H1 (cell line): ENCODE measurements at regions not wholly inside any gene's neighbourhood (a gene's known extent, or its start where the extent isn't known, plus 50 kb on each side); places are given as distances from the start of the nearest gene placed in this dataset.

Experiments
- CTCF ChIA-PET: fragments of 300-600 bp; sonication (Branson Sonifier 250); formaldehyde crosslinking; loops from one replicate; lab custom pipeline; 2021; ENCODE audit not compliant: partially characterized antibody; lab: Charles Lee
- POLR2A ChIA-PET: fragments of 300-600 bp; sonication (Branson Sonifier 250); formaldehyde crosslinking; loops from one replicate; lab custom pipeline; 2021; ENCODE audit warnings: inconsistent platforms; ENCODE audit not compliant: partially characterized antibody; lab: Charles Lee
- DNase-seq, 2 experiments: peaks; one replicate each; pipeline versions ENCODE4 v3.0.0 to v3.0.0-alpha.2; 2010 to 2022; ENCODE audit warnings: low spot score in 2 of 2, low read depth in 1 of 2, mixed read lengths in 1 of 2
- FAIRE-seq: peaks from 2 replicates; lab custom pipeline; 2011; peaks lifted over from hg19 to GRCh38; lab: Jason Lieb, UNC
- H2AFZ ChIP-seq: 2 replicates; pipeline ENCODE4 v1.8.1; 2012; ENCODE audit warnings: low read length, inconsistent platforms
- H2AK5ac ChIP-seq: 2 replicates; pipeline ENCODE4 v1.6.1; 2013; ENCODE audit warnings: low read depth, low read length
- H2BK120ac ChIP-seq: replicated peaks from 2 replicates; pipeline ENCODE3; 2013; ENCODE audit warnings: low read depth, low read length, inconsistent platforms
- H2BK12ac ChIP-seq: 2 replicates; pipeline ENCODE4 v1.6.1; 2013; ENCODE audit warnings: low read depth, low read length
- H2BK15ac ChIP-seq: 2 replicates; pipeline ENCODE4 v1.6.1; 2013; ENCODE audit warnings: low read length
- H2BK20ac ChIP-seq: 2 replicates; pipeline ENCODE4 v1.6.1; 2013; ENCODE audit warnings: low read length
- H2BK5ac ChIP-seq: 2 replicates; pipeline ENCODE4 v1.6.1; 2013; ENCODE audit warnings: low read depth, low read length
- H3K14ac ChIP-seq: 2 replicates; pipeline ENCODE4 v1.6.1; 2013; ENCODE audit warnings: inconsistent platforms; ENCODE audit not compliant: insufficient read length
- H3K18ac ChIP-seq: 2 replicates; pipeline ENCODE4 v1.6.1; 2013; ENCODE audit warnings: low read length; ENCODE audit errors: extremely low read depth
- H3K23ac ChIP-seq: 2 replicates; pipeline ENCODE4 v1.6.1; 2013; ENCODE audit warnings: inconsistent platforms; ENCODE audit not compliant: insufficient read length
- H3K23me2 ChIP-seq: 2 replicates; pipeline ENCODE4 v1.6.1; 2013; ENCODE audit warnings: low read depth, low read length
- H3K27ac ChIP-seq: 2 replicates; pipeline ENCODE4 v1.6.1; 2011; ENCODE audit warnings: low read depth, low read length, inconsistent platforms
- H3K27me3 ChIP-seq, 4 experiments: replicated peaks in 1 of 4; 1 replicate in 1 of 4; 2 replicates in 3 of 4; pipeline versions ENCODE4 v1.6.1 to v1.8.1; 2011 to 2013; ENCODE audit warnings: low read length in 3 of 4, mild to moderate bottlenecking in 3 of 4, inconsistent platforms in 2 of 4, mixed read lengths in 2 of 4, moderate library complexity in 1 of 4; ENCODE audit not compliant: control insufficient read depth in 3 of 4, insufficient read depth in 3 of 4; ENCODE audit errors: extremely low read depth in 1 of 4
- H3K36me3 ChIP-seq, 4 experiments: 2 replicates each; pipeline versions ENCODE4 v1.6.1 to v1.8.1; 2011 to 2013; ENCODE audit warnings: mild to moderate bottlenecking in 4 of 4, low read length in 3 of 4, moderate library complexity in 2 of 4, control low read depth in 1 of 4, inconsistent platforms in 1 of 4; ENCODE audit not compliant: insufficient read depth in 4 of 4, control insufficient read depth in 2 of 4
- H3K4ac ChIP-seq: replicated peaks from 2 replicates; pipeline ENCODE3; 2013; ENCODE audit warnings: low read length, low read depth, mixed read lengths, inconsistent platforms; ENCODE audit not compliant: insufficient read length
- H3K4me1 ChIP-seq, 4 experiments: replicated peaks in 1 of 4; 1 replicate in 1 of 4; 2 replicates in 3 of 4; pipeline versions ENCODE4 v1.6.1 to v1.8.1; 2011 to 2013; ENCODE audit warnings: low read length in 3 of 4, inconsistent platforms in 2 of 4, mixed read lengths in 1 of 4; ENCODE audit not compliant: insufficient read depth in 4 of 4, control insufficient read depth in 3 of 4
- H3K4me2 ChIP-seq, 2 experiments: 2 replicates each; pipeline versions ENCODE4 v1.6.1 to v1.8.1; 2011 to 2013; ENCODE audit warnings: low read depth in 2 of 2, low read length in 2 of 2, control low read depth in 1 of 2, inconsistent platforms in 1 of 2, mild to moderate bottlenecking in 1 of 2; ENCODE audit not compliant: insufficient read depth in 1 of 2
- H3K4me3 ChIP-seq, 4 experiments: fragments of 200-600, 300-600 bp in 1 of 4; sonication (generic), shearing (Covaris generic), sonication (Bioruptor Twin) in 1 of 4; 2 replicates each; pipeline versions ENCODE4 v1.5.1 to v1.8.1; 2011 to 2016; ENCODE audit warnings: low read length in 4 of 4, low read depth in 3 of 4, control low read depth in 2 of 4, inconsistent platforms in 2 of 4, mild to moderate bottlenecking in 2 of 4, mixed read lengths in 1 of 4, moderate library complexity in 1 of 4; ENCODE audit not compliant: insufficient read depth in 2 of 4; ENCODE audit errors: extremely low read depth in 1 of 4
- H3K56ac ChIP-seq: replicated peaks from 2 replicates; pipeline ENCODE3; 2013; ENCODE audit warnings: low read depth, mild to moderate bottlenecking, mixed read lengths, low read length, inconsistent platforms; ENCODE audit not compliant: insufficient read length
- H3K79me1 ChIP-seq: 2 replicates; pipeline ENCODE4 v1.6.1; 2013; ENCODE audit warnings: low read depth, low read length, control low read depth
- H3K79me2 ChIP-seq, 2 experiments: 2 replicates each; pipeline versions ENCODE4 v1.6.1 to v1.8.1; 2012 to 2013; ENCODE audit warnings: low read length in 2 of 2, mild to moderate bottlenecking in 2 of 2, inconsistent platforms in 1 of 2; ENCODE audit not compliant: insufficient read depth in 2 of 2, control insufficient read depth in 1 of 2
- H3K9ac ChIP-seq, 4 experiments: replicated peaks in 1 of 4; 1 replicate in 1 of 4; 2 replicates in 3 of 4; pipeline versions ENCODE4 v1.6.1 to v1.8.1; 2011 to 2013; ENCODE audit warnings: low read depth in 3 of 4, low read length in 3 of 4, control low read depth in 2 of 4, mild to moderate bottlenecking in 2 of 4, moderate library complexity in 2 of 4, inconsistent platforms in 1 of 4; ENCODE audit errors: extremely low read depth in 1 of 4
- H3K9me3 ChIP-seq, 2 experiments: 2 replicates each; pipeline versions ENCODE4 v1.6.1 to v1.8.1; 2012 to 2013; ENCODE audit warnings: mild to moderate bottlenecking in 2 of 2, moderate library complexity in 2 of 2, control low read depth in 1 of 2, inconsistent platforms in 1 of 2, low read depth in 1 of 2, low read length in 1 of 2, mixed read lengths in 1 of 2; ENCODE audit not compliant: insufficient read depth in 2 of 2
- H4K20me1 ChIP-seq, 2 experiments: replicated peaks in 1 of 2; 2 replicates each; pipeline versions ENCODE3 to v1.8.1; 2011 to 2013; ENCODE audit warnings: inconsistent platforms in 2 of 2, low read length in 2 of 2, mild to moderate bottlenecking in 1 of 2; ENCODE audit not compliant: insufficient read depth in 2 of 2, control insufficient read depth in 1 of 2
- H4K5ac ChIP-seq: 2 replicates; pipeline ENCODE4 v1.6.1; 2013; ENCODE audit warnings: low read length, low read depth, mixed read lengths, inconsistent platforms; ENCODE audit not compliant: insufficient read length
- H4K8ac ChIP-seq: 2 replicates; pipeline ENCODE4 v1.8.0; 2013; ENCODE audit warnings: mild to moderate bottlenecking, moderate library complexity, low read length, inconsistent platforms; ENCODE audit not compliant: insufficient read depth; ENCODE audit errors: extremely low read depth
- H4K91ac ChIP-seq: replicated peaks from 2 replicates; pipeline ENCODE3; 2013; ENCODE audit warnings: low read length, mixed read lengths, inconsistent platforms; ENCODE audit not compliant: insufficient read length
- CBX8 ChIP-seq: fragments of 300-800, 300-1000 bp; sonication (generic); IDR thresholded peaks from 2 replicates; pipeline ENCODE4 v1.7.1; 2016; ENCODE audit warnings: low read depth, low read length, borderline replicate concordance
- CEBPB ChIP-seq: IDR thresholded peaks from 2 replicates; pipeline ENCODE4 v1.6.1; 2012; ENCODE audit warnings: low read depth, low read length
- CTCF ChIP-seq, 3 experiments: IDR thresholded peaks; 1 replicate in 2 of 3; 2 replicates in 1 of 3; pipeline versions ENCODE4 v1.5.1 to v1.6.1; 2011; ENCODE audit warnings: low read length in 3 of 3, mild to moderate bottlenecking in 3 of 3, inconsistent platforms in 2 of 3, low read depth in 1 of 3, moderate library complexity in 1 of 3; ENCODE audit not compliant: insufficient read depth in 1 of 3; ENCODE audit errors: control extremely low read depth in 1 of 3
- GTF2F1 ChIP-seq: IDR thresholded peaks from 2 replicates; pipeline ENCODE4 v1.6.1; 2012; ENCODE audit warnings: low read depth, low read length, improper control_type of control experiment, borderline replicate concordance
- RAD21 ChIP-seq, 2 experiments: IDR thresholded peaks in 1 of 2; conservative IDR thresholded peaks in 1 of 2; 2 replicates each; pipeline ENCODE4 v1.6.1; 2011; ENCODE audit warnings: low read depth in 2 of 2, low read length in 2 of 2, improper control_type of control experiment in 1 of 2, inconsistent platforms in 1 of 2, mild to moderate bottlenecking in 1 of 2, moderate library complexity in 1 of 2
- TAF1 ChIP-seq: IDR thresholded peaks from 2 replicates; pipeline ENCODE4 v1.6.1; 2011; ENCODE audit warnings: mild to moderate bottlenecking, low read depth, low read length
- USF2 ChIP-seq: IDR thresholded peaks from 2 replicates; pipeline ENCODE4 v1.6.1; 2011; ENCODE audit warnings: low read length, improper control_type of control experiment
- YY1 ChIP-seq: IDR thresholded peaks from 2 replicates; pipeline ENCODE4 v1.6.1; 2011; ENCODE audit warnings: low read depth, mild to moderate bottlenecking, low read length
- WGBS, 2 experiments: shearing (Covaris generic) in 1 of 2; methylation state at CpG; one replicate each; pipeline versions ENCODE4 v1.1.6 to v1.1.7; 2013 to 2015; ENCODE audit warnings: low lambda C conversion rate in 2 of 2, mixed read lengths in 2 of 2, inconsistent platforms in 1 of 2, low coverage in 1 of 2, missing lambda C conversion rate in 1 of 2; ENCODE audit not compliant: insufficient replicate concordance in 2 of 2, insufficient coverage in 1 of 2, insufficient read length in 1 of 2; ENCODE audit errors: extremely low coverage in 1 of 2, missing lambda C conversion rate in 1 of 2; 5-methylcytosine and 5-hydroxymethylcytosine counted together

GRCh38 chr4:55008166-55009056, 117.0 kb downstream of the KDR start:
- TF ChIP-seq USF2, result no peak
- TF ChIP-seq RAD21 (IDR thresholded peaks at IDR 0.05 in 1 of 2, conservative IDR thresholded peaks at IDR 0.05 in 1 of 2; ENCODE audit: low read depth in 2 of 2, low read length in 2 of 2), result peak; percentile 76 to 81
- no peak for TF ChIP-seq TAF1
- TF ChIP-seq CBX8, result no peak
- TF ChIP-seq GTF2F1, result no peak
- peak; percentile 54 to 73 (median 65) for TF ChIP-seq CTCF (IDR thresholded peaks at IDR 0.05; ENCODE audit: control extremely low read depth in 1 of 3, insufficient read depth in 1 of 3, low read depth in 1 of 3, low read length in 3 of 3)
- TF ChIP-seq YY1, result peak; percentile 30; the same call in 1 of the 2 replicates
- TF ChIP-seq CEBPB, result peak; percentile 90

More at GRCh38 chr4:55008166-55009056, 117.0 kb downstream of the KDR start:
- CTCF ChIA-PET, result interaction anchor here (0.6 to 2.9 kb wide), 42 partner anchors 9 to 430 kb away, joined by 3 to 15 read pairs (median 4); no protein-coding TSS in a partner anchor
- Histone ChIP-seq H3K23me2 (no peaks in the 10 kb centered on the region), H3K4me2 (no peak overlapping the region), H3K36me3 (no peaks in the 10 kb centered on the region), H3K4me1 (no peaks in the 10 kb centered on the region; a peak in 1 of 7 replicates), H4K8ac (no peak overlapping the region), H4K5ac (no peak overlapping the region), H2BK20ac (no peak overlapping the region), H4K91ac (no peak overlapping the region), H2BK120ac (no peak overlapping the region), H4K20me1 (no peaks in the 10 kb centered on the region), H3K79me2 (no peaks in the 10 kb centered on the region), H3K27me3 (no peaks in the 10 kb centered on the region), H3K79me1 (no peaks in the 10 kb centered on the region), H3K56ac (no peak overlapping the region), H3K18ac (no peak overlapping the region), H3K4ac (no peak overlapping the region), H3K9ac (no peak overlapping the region), H2BK12ac (no peak overlapping the region; the same call in 1 of the 2 replicates), H2AFZ (peak overlapping the region; percentile 67; the same call in 1 of the 2 replicates), H2BK15ac (no peak overlapping the region), H3K4me3 (no peak overlapping the region), H3K23ac (no peak overlapping the region), H3K27ac (no peak overlapping the region), H2BK5ac (no peak overlapping the region), H3K9me3 (no peaks in the 10 kb centered on the region), H2AK5ac (no peak overlapping the region), H3K14ac (no peak overlapping the region)
- no peak for FAIRE-seq
- POLR2A ChIA-PET, result interaction anchor here (1.0 kb wide), 1 partner anchor 85 kb away, joined by 3 read pairs; no protein-coding TSS in a partner anchor
- WGBS, 2 experiments, result 91% methylated on average over 20 of the region's 20 CpGs; no CpG with 5 or more reads in 1 of the 2 experiments
- peak in 1 of 2 experiments; percentile 69 for DNase-seq
